Activated gamma-delta T cell (primary cell): ENCODE measurements at regions not wholly inside any gene's neighbourhood (a gene's known extent, or its start where the extent isn't known, plus 50 kb on each side); places are given as distances from the start of the nearest gene placed in this dataset.
"Not testable (repeated sequence)": the region's sequence is repeated elsewhere in the genome, so short reads cannot be mapped to it uniquely, and the experiment has no call there.

Experiments
- DNase-seq: peaks from one replicate; lab custom pipeline; 2025; lab: John Stamatoyannopoulos, UW

GRCh38 chrX:40414335-40414734 is 166.4 kb upstream of the ATP6AP2 start:
- no peak for DNase-seq

- no peak for DNase-seq
Measured at GRCh38 chrX:40411340-40412111, 169.2 kb upstream of the ATP6AP2 start.

- no peak for DNase-seq
Measured at GRCh38 chrX:40410859-40411258, 169.9 kb upstream of the ATP6AP2 start.

- no peak for DNase-seq
Measured at GRCh38 chrX:40406330-40406859, 174.4 kb upstream of the ATP6AP2 start.

- DNase-seq = no peak
Measured at GRCh38 chrX:40405399-40405798, 175.4 kb upstream of the ATP6AP2 start.

GRCh38 chrX:40403757-40404156 is 177.0 kb upstream of the ATP6AP2 start:
- no peak for DNase-seq

- DNase-seq = no peak
Measured at GRCh38 chrX:40402831-40403533, 177.8 kb upstream of the ATP6AP2 start.

GRCh38 chrX:40395102-40395501 is 185.7 kb upstream of the ATP6AP2 start:
- DNase-seq = no peak

GRCh38 chrX:40394302-40394701 is 186.5 kb upstream of the ATP6AP2 start:
- DNase-seq = no peak

- DNase-seq = no peak
Measured at GRCh38 chrX:40392599-40392998, 188.2 kb upstream of the ATP6AP2 start.

GRCh38 chrX:40391662-40392061 is 189.1 kb upstream of the ATP6AP2 start:
- no peak for DNase-seq

- no peak for DNase-seq
Measured at GRCh38 chrX:40389555-40389954, 191.2 kb upstream of the ATP6AP2 start.

GRCh38 chrX:40388441-40388840 is 192.3 kb upstream of the ATP6AP2 start:
- no peak for DNase-seq

GRCh38 chrX:40387869-40388268 is 192.9 kb upstream of the ATP6AP2 start:
- not testable (repeated sequence) for DNase-seq

GRCh38 chrX:40387311-40387710 is 193.5 kb upstream of the ATP6AP2 start:
- DNase-seq = not testable (repeated sequence)

GRCh38 chrX:40385682-40386081 is 195.1 kb upstream of the ATP6AP2 start:
- no peak for DNase-seq

- no peak for DNase-seq
Measured at GRCh38 chrX:40385256-40385655, 195.5 kb upstream of the ATP6AP2 start.

GRCh38 chrX:40383969-40384368 is 196.8 kb upstream of the ATP6AP2 start:
- DNase-seq = no peak

GRCh38 chrX:40383360-40383759 is 197.4 kb upstream of the ATP6AP2 start:
- DNase-seq = no peak

- DNase-seq = no peak
Measured at GRCh38 chrX:40380655-40381488, 199.9 kb upstream of the ATP6AP2 start.

- DNase-seq = no peak
Measured at GRCh38 chrX:40377684-40378083, 203.1 kb upstream of the ATP6AP2 start.

- no peak for DNase-seq
Measured at GRCh38 chrX:40374486-40374885, 206.3 kb upstream of the ATP6AP2 start.
